HUES64 (cell line): ENCODE measurements at regions not wholly inside any gene's neighbourhood (a gene's known extent, or its start where the extent isn't known, plus 50 kb on each side); places are given as distances from the start of the nearest gene placed in this dataset.

Experiments used
- H3K27ac ChIP-seq: 2 replicates; pipeline ENCODE4 v1.7.0; 2013; ENCODE audit warnings: low read depth, low read length, inconsistent platforms
- H3K27me3 ChIP-seq: 2 replicates; pipeline ENCODE4 v1.6.1; 2013; ENCODE audit warnings: mild to moderate bottlenecking, low read length; ENCODE audit not compliant: insufficient read depth
- H3K36me3 ChIP-seq: 2 replicates; pipeline ENCODE4 v1.6.1; 2013; ENCODE audit warnings: mild to moderate bottlenecking, low read length; ENCODE audit not compliant: insufficient read depth
- H3K4me1 ChIP-seq: 2 replicates; pipeline ENCODE4 v1.6.1; 2013; ENCODE audit warnings: mild to moderate bottlenecking, low read length, moderate library complexity; ENCODE audit not compliant: insufficient read depth
- H3K4me3 ChIP-seq: 2 replicates; pipeline ENCODE4 v1.5.1; 2013; ENCODE audit warnings: mild to moderate bottlenecking, low read length, moderate library complexity
- H3K9ac ChIP-seq: 2 replicates; pipeline ENCODE4 v1.6.1; 2013; ENCODE audit warnings: mild to moderate bottlenecking, low read depth, low read length
- H3K9me3 ChIP-seq: 2 replicates; pipeline ENCODE4 v1.6.1; 2013; ENCODE audit warnings: low read depth, low read length; ENCODE audit not compliant: insufficient read depth
- WGBS: fragments of 150-250, 120-280 bp; methylation state at CpG from one replicate; pipeline ENCODE4 v1.1.7; 2013; ENCODE audit warnings: missing lambda C conversion rate; 5-methylcytosine and 5-hydroxymethylcytosine counted together

GRCh38 chr13:63651394-63651793 lies 2235.7 kb upstream of the PCDH20 start:
- Histone ChIP-seq H3K36me3 (no peaks in the 10 kb centered on the region), H3K4me3 (no peak overlapping the region), H3K4me1 (no peaks in the 10 kb centered on the region; the same call in 1 of the 2 replicates), H3K27me3 (no peaks in the 10 kb centered on the region), H3K9ac (no peak overlapping the region), H3K27ac (no peak overlapping the region), H3K9me3 (no peaks in the 10 kb centered on the region)
- WGBS, result no CpG with 5 or more reads among the region's 1 CpG

- 100% methylated on average over 1 of the region's 1 CpG for WGBS
- Histone ChIP-seq H3K4me1 (no peaks in the 10 kb centered on the region), H3K9me3 (no peaks in the 10 kb centered on the region), H3K4me3 (no peak overlapping the region), H3K36me3 (no peaks in the 10 kb centered on the region), H3K27me3 (no peaks in the 10 kb centered on the region), H3K9ac (no peak overlapping the region), H3K27ac (no peak overlapping the region)
Measured at GRCh38 chr13:63643543-63643942, 2227.9 kb upstream of the PCDH20 start.

- 81% methylated on average over 4 of the region's 6 CpGs for whole genome bisulfite sequencing
- no peaks in the 10 kb centered on the region for H3K4me1 ChIP-seq
- H3K36me3 ChIP-seq, result no peaks in the 10 kb centered on the region
- H3K27me3 ChIP-seq, result no peaks in the 10 kb centered on the region
- no peak overlapping the region for H3K9ac ChIP-seq
- no peak overlapping the region for H3K4me3 ChIP-seq
- no peaks in the 10 kb centered on the region for H3K9me3 ChIP-seq
- H3K27ac ChIP-seq, result no peak overlapping the region
Measured at GRCh38 chr13:63636316-63636993, 2220.8 kb upstream of the PCDH20 start.

GRCh38 chr13:63632321-63632720 lies 2216.7 kb upstream of the PCDH20 start:
- H3K9ac ChIP-seq, result no peak overlapping the region
- WGBS, result 89% methylated on average over 2 of the region's 3 CpGs
- no peak overlapping the region for H3K27ac ChIP-seq
- H3K9me3 ChIP-seq, result no peaks in the 10 kb centered on the region
- H3K4me1 ChIP-seq, result no peaks in the 10 kb centered on the region
- H3K36me3 ChIP-seq, result no peaks in the 10 kb centered on the region
- no peaks in the 10 kb centered on the region for H3K27me3 ChIP-seq
- no peak overlapping the region for H3K4me3 ChIP-seq

GRCh38 chr13:63631006-63631405 lies 2215.4 kb upstream of the PCDH20 start:
- H3K9me3 ChIP-seq, result no peaks in the 10 kb centered on the region
- no peak overlapping the region for H3K27ac ChIP-seq
- no peak overlapping the region for H3K4me3 ChIP-seq
- WGBS, result 96% methylated on average over 3 of the region's 3 CpGs
- no peaks in the 10 kb centered on the region for H3K27me3 ChIP-seq
- no peaks in the 10 kb centered on the region for H3K36me3 ChIP-seq
- no peaks in the 10 kb centered on the region for H3K4me1 ChIP-seq
- no peak overlapping the region for H3K9ac ChIP-seq

GRCh38 chr13:63629591-63629990 lies 2213.9 kb upstream of the PCDH20 start:
- no peaks in the 10 kb centered on the region for H3K4me1 ChIP-seq
- H3K27me3 ChIP-seq, result no peaks in the 10 kb centered on the region
- 92% methylated on average over 2 of the region's 2 CpGs for WGBS
- no peaks in the 10 kb centered on the region for H3K9me3 ChIP-seq
- no peak overlapping the region for H3K4me3 ChIP-seq
- H3K36me3 ChIP-seq, result no peaks in the 10 kb centered on the region
- H3K27ac ChIP-seq, result no peak overlapping the region
- no peak overlapping the region for H3K9ac ChIP-seq

GRCh38 chr13:63628310-63628709 lies 2212.7 kb upstream of the PCDH20 start:
- H3K27ac ChIP-seq, result no peak overlapping the region
- no peak overlapping the region for H3K4me3 ChIP-seq
- no peak overlapping the region for H3K9ac ChIP-seq
- no peaks in the 10 kb centered on the region for H3K27me3 ChIP-seq
- H3K4me1 ChIP-seq, result no peaks in the 10 kb centered on the region
- H3K36me3 ChIP-seq, result no peaks in the 10 kb centered on the region
- H3K9me3 ChIP-seq, result no peaks in the 10 kb centered on the region
- WGBS, result 98% methylated on average over 3 of the region's 3 CpGs

- Histone ChIP-seq H3K4me3 (no peak overlapping the region), H3K27ac (no peak overlapping the region), H3K4me1 (no peaks in the 10 kb centered on the region), H3K27me3 (no peaks in the 10 kb centered on the region), H3K9ac (no peak overlapping the region), H3K9me3 (no peaks in the 10 kb centered on the region), H3K36me3 (no peaks in the 10 kb centered on the region)
- WGBS, result 90% methylated on average over 1 of the region's 1 CpG
Measured at GRCh38 chr13:63625869-63626268, 2210.2 kb upstream of the PCDH20 start.

GRCh38 chr13:63614874-63615612 lies 2199.4 kb upstream of the PCDH20 start:
- Histone ChIP-seq H3K9ac (no peak overlapping the region), H3K4me1 (no peaks in the 10 kb centered on the region)
- WGBS, result 86% methylated on average over 5 of the region's 5 CpGs

GRCh38 chr13:63607153-63607552 lies 2191.5 kb upstream of the PCDH20 start:
- H3K9me3 ChIP-seq, result peaks cover 6% of the 10 kb centered on the region; the same call in 1 of the 2 replicates
- WGBS, result 100% methylated on average over 1 of the region's 1 CpG
- no peaks in the 10 kb centered on the region for H3K4me1 ChIP-seq
- no peak overlapping the region for H3K27ac ChIP-seq
- H3K27me3 ChIP-seq, result no peaks in the 10 kb centered on the region
- H3K36me3 ChIP-seq, result no peaks in the 10 kb centered on the region
- H3K9ac ChIP-seq, result no peak overlapping the region
- no peak overlapping the region for H3K4me3 ChIP-seq

More at GRCh38 chr13:63614874-63615612, 2199.4 kb upstream of the PCDH20 start:
- no peaks in the 10 kb centered on the region for H3K36me3 ChIP-seq
- no peaks in the 10 kb centered on the region for H3K9me3 ChIP-seq
- H3K27ac ChIP-seq, result no peak overlapping the region
- H3K27me3 ChIP-seq, result no peaks in the 10 kb centered on the region
- H3K4me3 ChIP-seq, result no peak overlapping the region

GRCh38 chr13:63605962-63606361 lies 2190.3 kb upstream of the PCDH20 start:
- H3K36me3 ChIP-seq, result no peaks in the 10 kb centered on the region
- no peak overlapping the region for H3K9ac ChIP-seq
- H3K4me1 ChIP-seq, result no peaks in the 10 kb centered on the region
- H3K9me3 ChIP-seq, result peaks cover 6% of the 10 kb centered on the region; the same call in 1 of the 2 replicates
- no peaks in the 10 kb centered on the region for H3K27me3 ChIP-seq
- no peak overlapping the region for H3K4me3 ChIP-seq
- no peak overlapping the region for H3K27ac ChIP-seq
